LNCAP (cell line): ENCODE measurements at regions not wholly inside any gene's neighbourhood (a gene's known extent, or its start where the extent isn't known, plus 50 kb on each side); places are given as distances from the start of the nearest gene placed in this dataset.
A peak's percentile ranks its signal among the peaks of the same experiment; 100 is the strongest.

ENCODE experiments used
- CTCF ChIP-seq: fragments of 450-650 bp; IDR thresholded peaks from 2 replicates; pipeline ENCODE4 v1.5.1; 2017; ENCODE audit warnings: mild to moderate bottlenecking

- no peak for TF ChIP-seq CTCF
Observed at GRCh38 chr20:60354024-60354580, 395.9 kb downstream of the CDH26 start.

GRCh38 chr20:60358101-60358500 lies 399.9 kb downstream of the CDH26 start:
- no peak for TF ChIP-seq CTCF

- no peak for TF ChIP-seq CTCF
Observed at GRCh38 chr20:60359010-60359409, 400.8 kb downstream of the CDH26 start.

DNA sequence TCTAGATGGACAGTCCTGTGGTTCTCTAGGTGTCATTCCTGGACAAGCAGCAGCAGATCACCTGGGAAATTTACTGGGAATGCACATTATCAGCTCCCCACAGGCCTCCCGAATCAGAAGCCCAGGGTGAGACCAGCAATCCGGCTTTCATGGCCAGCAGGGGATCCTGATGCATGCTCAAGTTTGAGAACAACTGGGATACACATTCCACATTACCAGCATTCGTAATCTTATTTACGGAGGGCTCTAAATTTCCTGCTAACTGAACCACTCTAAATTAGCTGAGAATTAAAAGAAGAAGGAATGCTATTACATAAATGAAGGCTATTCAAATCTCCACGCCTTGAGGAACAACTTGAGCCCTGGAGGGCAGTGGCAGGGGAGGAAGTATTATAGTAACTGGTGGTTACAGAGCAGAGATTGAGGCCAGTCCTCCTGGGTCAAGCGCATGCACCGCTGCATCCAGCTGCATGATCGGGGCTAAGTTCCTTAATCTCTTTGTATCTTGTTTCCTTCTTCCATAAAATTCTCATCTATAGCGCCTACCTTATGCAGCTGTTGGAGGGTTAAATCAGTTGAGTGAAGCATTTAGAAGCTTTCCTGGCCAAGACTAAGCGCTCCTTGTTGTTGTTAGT lies 403.7 kb downstream of the CDH26 start:
- no peak for TF ChIP-seq CTCF

DNA sequence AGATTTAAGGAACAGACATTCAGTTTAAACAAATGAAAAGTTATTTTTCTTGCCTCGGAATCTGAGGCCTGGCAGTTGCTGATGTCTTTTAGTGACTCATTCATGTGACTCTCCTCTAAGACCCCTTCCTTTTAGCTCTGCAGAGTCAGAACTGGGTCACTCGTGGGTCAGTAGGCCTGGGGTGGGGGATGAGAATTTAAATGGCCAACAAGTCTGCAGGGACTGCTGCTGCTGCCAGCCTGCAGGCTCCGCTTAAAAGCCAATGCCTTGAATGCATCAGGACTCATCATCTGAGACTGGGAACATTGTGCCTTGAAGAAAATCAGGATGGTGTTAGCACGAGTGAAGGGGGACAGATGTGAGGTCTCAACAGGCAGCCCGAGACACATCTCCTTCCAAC lies 404.3 kb downstream of the CDH26 start:
- no peak for TF ChIP-seq CTCF

DNA sequence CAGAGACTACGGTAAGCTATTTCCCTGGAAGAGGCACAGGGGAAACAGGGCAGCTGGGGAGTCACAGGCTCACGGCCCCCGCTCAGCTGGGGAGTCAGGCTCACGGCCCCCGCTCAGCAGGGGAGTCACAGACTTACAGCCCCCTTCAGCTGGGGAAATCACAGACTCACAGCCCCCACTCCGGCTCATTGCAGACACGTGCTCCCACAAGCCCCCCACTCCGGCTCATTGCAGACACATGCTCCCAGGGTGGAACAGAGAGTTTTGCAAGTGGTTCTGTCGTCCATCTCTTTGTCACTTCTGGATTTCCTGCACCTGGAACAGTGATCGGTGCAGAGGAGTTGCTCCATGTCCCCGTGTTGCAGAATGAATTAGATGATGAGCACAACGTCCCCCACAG lies 405.5 kb downstream of the CDH26 start:
- TF ChIP-seq CTCF: no peak

GRCh38 chr20:60365064-60365666 lies 406.9 kb downstream of the CDH26 start:
- peak; percentile 36; the same call in 1 of the 2 replicates for TF ChIP-seq CTCF
